ENCODE measurements at regions not wholly inside any gene's neighbourhood (a gene's known extent, or its start where the extent isn't known, plus 50 kb on each side); places are given as distances from the start of the nearest gene placed in this dataset.

- DNase-seq = no peak
- peaks cover 11% of the 10 kb centered on the region for H3K9me3 ChIP-seq
- TF ChIP-seq CTCF (IDR thresholded peaks at IDR 0.05) = no peak
- intact Hi-C loops (cut with DNase I, micrococcal nuclease) = no loop called here
- H3K4me3 ChIP-seq = no peak overlapping the region
- H3K36me3 ChIP-seq (ENCODE audit: low read depth) = no peaks in the 10 kb centered on the region
- no peak for ATAC-seq
- no peaks in the 10 kb centered on the region for H3K4me1 ChIP-seq (ENCODE audit: low read depth)
These were observed 179.4 kb upstream of the BCL6 start for GRCh38 chr3:187924651-187925050.

DNA sequence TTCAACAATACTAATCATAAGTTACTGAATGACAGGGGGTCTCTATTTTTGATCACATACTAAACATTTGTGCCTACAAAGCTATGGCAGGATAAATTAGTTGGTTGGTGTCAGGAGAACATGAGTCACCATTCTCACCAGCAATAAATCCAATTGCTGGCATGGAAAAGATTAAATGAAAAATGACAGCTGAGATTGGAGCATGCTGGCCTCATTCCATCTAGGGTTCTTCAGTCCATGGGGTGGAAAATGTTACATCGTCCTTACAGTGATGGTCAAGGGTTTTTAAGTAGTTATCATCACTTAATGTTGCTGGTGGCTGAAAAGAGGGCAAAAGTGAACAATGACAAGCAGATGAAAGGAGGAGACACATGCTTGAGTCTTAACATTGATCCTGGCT is 180.1 kb upstream of the BCL6 start:
- no peak for DNase-seq
- Histone ChIP-seq H3K4me3 (no peak overlapping the region), H3K36me3 (ENCODE audit: low read depth) (no peaks in the 10 kb centered on the region), H3K9me3 (peaks cover 11% of the 10 kb centered on the region), H3K4me1 (ENCODE audit: low read depth) (no peaks in the 10 kb centered on the region)
- TF ChIP-seq CTCF (IDR thresholded peaks at IDR 0.05) = no peak
- intact Hi-C loops (cut with DNase I, micrococcal nuclease) = no loop called here
- no peak for ATAC-seq

DNA sequence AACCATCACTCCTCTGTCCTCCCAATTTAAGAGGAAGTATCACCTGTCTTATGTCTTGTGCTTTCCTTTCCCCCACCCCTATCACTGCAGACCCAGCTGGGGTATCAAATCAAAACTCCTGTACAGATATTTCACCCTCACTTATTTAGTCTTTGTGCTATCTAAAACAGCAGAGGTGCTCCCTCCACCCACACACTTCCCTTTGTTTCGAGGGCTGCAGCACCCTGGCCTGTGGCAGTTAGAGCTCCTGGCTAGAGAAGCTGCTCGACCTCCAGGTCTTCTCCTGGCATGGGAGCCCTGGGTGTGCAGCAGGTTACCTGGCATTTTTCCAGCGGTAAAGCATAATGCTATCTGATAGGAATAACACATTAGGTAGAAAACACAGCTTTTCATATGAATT is 181.4 kb upstream of the BCL6 start:
- ATAC-seq (no peak), DNase-seq (no peak)
- no peak for TF ChIP-seq CTCF (IDR thresholded peaks at IDR 0.05)
- H3K36me3 ChIP-seq (ENCODE audit: low read depth) = no peaks in the 10 kb centered on the region
- H3K4me1 ChIP-seq (ENCODE audit: low read depth) = no peaks in the 10 kb centered on the region
- no peak overlapping the region for H3K4me3 ChIP-seq
- intact Hi-C loops (cut with DNase I, micrococcal nuclease) = no loop called here
- peaks cover 11% of the 10 kb centered on the region for H3K9me3 ChIP-seq

- ATAC-seq = no peak
- Histone ChIP-seq H3K9me3 (peaks cover 11% of the 10 kb centered on the region), H3K4me3 (no peak overlapping the region), H3K4me1 (ENCODE audit: low read depth) (no peaks in the 10 kb centered on the region), H3K36me3 (ENCODE audit: low read depth) (no peaks in the 10 kb centered on the region)
- DNase-seq = no peak
- intact Hi-C loops (cut with DNase I, micrococcal nuclease) = no loop called here
- no peak for TF ChIP-seq CTCF (IDR thresholded peaks at IDR 0.05)
These were observed 182.3 kb upstream of the BCL6 start for GRCh38 chr3:187927565-187927964.

DNA sequence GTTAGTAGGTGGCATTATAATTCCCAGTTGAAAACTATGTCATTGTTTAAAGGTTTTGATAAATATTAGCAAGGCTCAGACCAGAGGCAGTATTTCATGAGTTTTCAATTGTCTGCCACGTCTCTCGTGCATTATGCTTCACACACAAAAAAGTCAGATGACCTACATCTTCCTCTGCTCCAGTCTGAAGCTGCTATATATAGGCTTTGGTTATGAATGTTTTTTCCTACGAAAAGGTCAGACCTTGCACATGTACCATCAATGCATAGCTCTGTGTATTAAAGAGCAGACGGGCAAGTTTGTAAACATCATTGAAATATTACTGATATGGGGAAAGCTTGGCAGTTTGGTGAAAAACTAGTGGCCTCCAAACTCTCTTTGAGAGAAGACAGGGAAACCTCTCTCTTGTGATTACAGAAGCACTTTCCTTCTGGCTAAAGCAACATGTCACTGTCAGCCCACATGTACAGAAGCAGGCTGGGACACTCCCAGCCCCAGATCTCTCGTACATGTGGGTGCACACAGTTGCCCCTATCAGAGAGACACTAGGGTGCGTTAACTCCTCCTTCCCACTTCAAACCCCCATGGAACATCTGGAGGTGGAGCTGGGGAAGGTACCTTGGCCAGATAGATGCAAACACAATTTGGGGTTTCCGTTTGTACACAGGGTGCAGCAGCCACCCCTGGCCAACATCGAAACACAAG is 184.0 kb upstream of the BCL6 start:
- no peak for ATAC-seq
- H3K4me3 ChIP-seq = no peak overlapping the region
- intact Hi-C loops (cut with DNase I, micrococcal nuclease) = no loop called here
- H3K9me3 ChIP-seq = peaks cover 8% of the 10 kb centered on the region
- no peaks in the 10 kb centered on the region for H3K36me3 ChIP-seq (ENCODE audit: low read depth)
- no peak for DNase-seq
- H3K4me1 ChIP-seq (ENCODE audit: low read depth) = no peaks in the 10 kb centered on the region
- no peak for TF ChIP-seq CTCF (IDR thresholded peaks at IDR 0.05)

DNA sequence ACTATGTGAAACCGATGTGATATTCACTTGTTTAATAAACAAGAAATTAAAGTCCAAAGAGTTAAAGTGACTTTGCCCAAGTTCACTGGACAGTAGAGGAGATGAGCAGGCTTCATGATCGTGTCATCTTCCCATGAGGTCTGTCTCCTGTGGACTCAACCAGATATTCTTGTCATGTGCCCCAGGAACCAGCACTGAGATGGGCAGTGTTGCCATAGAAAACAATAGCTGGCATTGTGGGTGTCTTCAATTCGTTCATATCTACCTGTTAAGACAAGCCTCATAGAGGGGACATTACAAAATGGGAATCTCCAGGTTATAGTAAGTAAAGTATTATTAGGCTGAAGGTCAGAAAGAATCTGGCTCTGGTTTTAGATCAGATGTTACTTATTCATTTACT is 184.8 kb upstream of the BCL6 start:
- intact Hi-C loops (cut with DNase I, micrococcal nuclease) = no loop called here
- Histone ChIP-seq H3K9me3 (peaks cover under 1% of the 10 kb centered on the region), H3K4me1 (ENCODE audit: low read depth) (no peaks in the 10 kb centered on the region), H3K36me3 (ENCODE audit: low read depth) (no peaks in the 10 kb centered on the region), H3K4me3 (no peak overlapping the region)
- ATAC-seq (no peak), DNase-seq (no peak)
- TF ChIP-seq CTCF (IDR thresholded peaks at IDR 0.05) = no peak
